ENCODE measurements at regions not wholly inside any gene's neighbourhood (a gene's known extent, or its start where the extent isn't known, plus 50 kb on each side); places are given as distances from the start of the nearest gene placed in this dataset.
"Not testable (repeated sequence)": the region's sequence is repeated elsewhere in the genome, so short reads cannot be mapped to it uniquely, and the experiment has no call there.

DNA sequence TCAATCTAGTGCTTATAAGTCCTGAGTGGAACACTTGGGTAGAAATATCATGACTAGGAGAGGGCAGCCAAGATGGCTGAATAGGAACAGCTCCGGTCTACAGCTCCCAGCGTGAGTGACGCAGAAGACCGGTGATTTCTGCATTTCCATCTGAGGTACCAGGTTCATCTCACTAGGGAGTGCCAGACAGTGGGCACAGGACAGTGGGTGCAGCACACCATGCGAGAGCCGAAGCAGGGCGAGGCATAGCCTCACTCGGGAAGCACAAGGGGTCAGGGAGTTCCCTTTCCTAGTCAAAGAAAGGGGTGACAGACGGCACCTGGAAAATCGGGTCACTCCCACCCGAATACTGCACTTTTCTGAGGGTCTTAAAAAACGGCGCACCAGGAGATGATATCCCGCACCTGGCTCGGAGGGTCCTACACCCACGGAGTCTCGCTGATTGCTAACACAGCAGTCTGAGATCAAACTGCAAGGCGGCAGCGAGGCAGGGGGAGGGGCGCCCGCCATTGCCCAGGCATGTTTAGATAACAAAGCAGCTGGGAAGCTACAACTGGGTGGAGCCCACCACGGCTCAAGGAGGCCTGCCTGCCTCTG is 302.8 kb downstream of the TFAP2B start:
- TF ChIP-seq POLR2AphosphoS5, CTCF, POLR2A (IDR thresholded peaks at IDR 0.05): not testable (repeated sequence)

Measured in suprapubic skin (tissue), 4 donors.